ENCODE measurements at regions not wholly inside any gene's neighbourhood (a gene's known extent, or its start where the extent isn't known, plus 50 kb on each side); places are given as distances from the start of the nearest gene placed in this dataset.

DNA sequence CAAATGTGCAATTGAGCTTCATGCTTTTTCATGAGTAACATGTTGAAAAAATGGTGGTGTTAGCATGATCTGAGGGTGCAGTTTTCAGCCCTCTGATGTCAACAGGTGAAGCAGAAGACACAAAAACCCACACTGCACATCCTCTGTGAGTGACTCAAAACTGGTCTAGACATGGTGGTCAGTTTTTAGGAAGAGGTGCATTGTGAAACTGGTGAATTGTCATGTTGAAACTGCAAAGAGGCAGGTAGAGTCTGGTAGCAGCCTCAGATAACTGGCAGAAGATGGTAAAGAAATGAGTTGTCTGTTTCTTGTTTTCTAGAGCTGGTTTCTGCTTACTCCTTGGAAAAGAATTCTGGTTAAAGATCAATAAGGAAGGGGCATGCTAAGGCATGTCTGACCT, 97.3 kb upstream of the HMCN1 start:
- TF ChIP-seq POLR2A (IDR thresholded peaks at IDR 0.05) (no peak), CTCF (IDR thresholded peaks at IDR 0.05) (no peak)
